DND-41 (cell line): ENCODE measurements at regions not wholly inside any gene's neighbourhood (a gene's known extent, or its start where the extent isn't known, plus 50 kb on each side); places are given as distances from the start of the nearest gene placed in this dataset.
"Not testable (repeated sequence)": the region's sequence is repeated elsewhere in the genome, so short reads cannot be mapped to it uniquely, and the experiment has no call there.

Source experiments
- ATAC-seq: fragments of 200-7000 bp; cut with Tn5 transposase; 3 replicates; pipeline ENCODE4 v1.9.1; 2021; ENCODE audit warnings: low read depth; ENCODE audit not compliant: insufficient read depth
- DNase-seq: peaks from one replicate; pipeline ENCODE4 v3.0.0-alpha.2; 2020
- H2AFZ ChIP-seq: 2 replicates; pipeline ENCODE4 v1.6.0; 2012; ENCODE audit warnings: low read depth, low read length
- H3K27ac ChIP-seq: 2 replicates; pipeline ENCODE4 v1.5.1; 2012; ENCODE audit warnings: low read length, inconsistent platforms
- H3K27me3 ChIP-seq: fragments of 200-600 bp; sonication (generic); 2 replicates; pipeline ENCODE4 v1.6.0; 2012; ENCODE audit warnings: low read length, mild to moderate bottlenecking, inconsistent platforms; ENCODE audit not compliant: insufficient read depth, poor library complexity
- H3K36me3 ChIP-seq: 2 replicates; pipeline ENCODE4 v1.5.1; 2012; ENCODE audit warnings: low read length, inconsistent platforms; ENCODE audit not compliant: insufficient read depth
- H3K4me1 ChIP-seq: 2 replicates; pipeline ENCODE4 v1.5.1; 2012; ENCODE audit warnings: mild to moderate bottlenecking, low read length; ENCODE audit not compliant: insufficient read depth
- H3K4me2 ChIP-seq: 2 replicates; pipeline ENCODE4 v1.6.0; 2012; ENCODE audit warnings: mild to moderate bottlenecking, moderate library complexity, low read length, inconsistent platforms; ENCODE audit not compliant: insufficient read depth
- H3K4me3 ChIP-seq, 2 experiments: fragments of 200-600 bp in 1 of 2; shearing (Covaris generic) in 1 of 2; 2 replicates each; pipeline ENCODE4 v1.5.1; 2012 to 2016; ENCODE audit warnings: inconsistent platforms in 2 of 2, low read length in 2 of 2, mild to moderate bottlenecking in 2 of 2, low read depth in 1 of 2, moderate library complexity in 1 of 2
- H3K79me2 ChIP-seq: 2 replicates; pipeline ENCODE4 v1.6.0; 2012; ENCODE audit warnings: low read length, inconsistent platforms; ENCODE audit not compliant: insufficient read depth
- H3K9ac ChIP-seq: 2 replicates; pipeline ENCODE4 v1.6.0; 2012; ENCODE audit warnings: low read depth, mild to moderate bottlenecking, inconsistent platforms, low read length, moderate library complexity
- H3K9me3 ChIP-seq: 2 replicates; pipeline ENCODE4 v1.5.1; 2012; ENCODE audit warnings: low read length, moderate library complexity, mild to moderate bottlenecking, inconsistent platforms; ENCODE audit not compliant: insufficient read depth, severe bottlenecking
- H4K20me1 ChIP-seq: 2 replicates; pipeline ENCODE4 v1.6.0; 2012; ENCODE audit warnings: low read length; ENCODE audit not compliant: insufficient read depth
- CTCF ChIP-seq: IDR thresholded peaks from 2 replicates; pipeline ENCODE4 v1.5.1; 2012; ENCODE audit warnings: borderline replicate concordance, low read length, moderate library complexity, mild to moderate bottlenecking; ENCODE audit not compliant: poor library complexity, severe bottlenecking; ENCODE audit errors: extremely low read depth
- EZH2 ChIP-seq: IDR thresholded peaks from 3 replicates; pipeline ENCODE4 v1.6.1; 2012; ENCODE audit warnings: borderline replicate concordance, low read depth, mild to moderate bottlenecking, moderate library complexity, low read length, inconsistent platforms; ENCODE audit not compliant: severe bottlenecking

- ATAC-seq, result no peak
- H2AFZ ChIP-seq, result no peak overlapping the region
These were observed 924.9 kb upstream of the FAM98A start for GRCh38 chr2:34523958-34524514.

GRCh38 chr2:34519659-34520058 lies 920.6 kb upstream of the FAM98A start:
- Histone ChIP-seq H3K9ac (no peak overlapping the region), H3K27ac (no peak overlapping the region), H3K79me2 (no peaks in the 10 kb centered on the region), H3K4me1 (no peaks in the 10 kb centered on the region), H3K9me3 (no peaks in the 10 kb centered on the region), H3K4me2 (no peak overlapping the region), H3K36me3 (no peaks in the 10 kb centered on the region), H3K27me3 (no peaks in the 10 kb centered on the region), H2AFZ (no peak overlapping the region), H3K4me3 (no peak overlapping the region), H4K20me1 (no peaks in the 10 kb centered on the region)
- DNase-seq, result no peak
- TF ChIP-seq CTCF (no peak), EZH2 (no peak)
- ATAC-seq, result no peak

More at GRCh38 chr2:34523958-34524514, 924.9 kb upstream of the FAM98A start:
- Histone ChIP-seq H3K9ac (no peak overlapping the region), H3K4me1 (no peaks in the 10 kb centered on the region), H3K27me3 (no peaks in the 10 kb centered on the region), H3K79me2 (no peaks in the 10 kb centered on the region), H3K36me3 (no peaks in the 10 kb centered on the region), H3K4me2 (no peak overlapping the region), H3K9me3 (no peaks in the 10 kb centered on the region), H3K4me3 (no peak overlapping the region), H4K20me1 (no peaks in the 10 kb centered on the region), H3K27ac (no peak overlapping the region)
- TF ChIP-seq CTCF, result no peak
- no peak for TF ChIP-seq EZH2
- DNase-seq, result no peak

GRCh38 chr2:34498561-34498960 lies 899.5 kb upstream of the FAM98A start:
- Histone ChIP-seq H3K4me2 (no peak overlapping the region), H3K36me3 (no peaks in the 10 kb centered on the region), H3K27me3 (no peaks in the 10 kb centered on the region), H3K27ac (no peak overlapping the region), H2AFZ (no peak overlapping the region), H3K4me3 (no peak overlapping the region), H3K79me2 (no peaks in the 10 kb centered on the region), H3K9me3 (no peaks in the 10 kb centered on the region), H3K9ac (no peak overlapping the region), H3K4me1 (no peaks in the 10 kb centered on the region), H4K20me1 (no peaks in the 10 kb centered on the region)
- ATAC-seq (no peak), DNase-seq (no peak)
- TF ChIP-seq CTCF, result no peak
- no peak for TF ChIP-seq EZH2

- H3K4me2 ChIP-seq, H3K27me3 ChIP-seq, DNase-seq, H3K9ac ChIP-seq, H3K27ac ChIP-seq, H2AFZ ChIP-seq, ATAC-seq, H3K9me3 ChIP-seq, H4K20me1 ChIP-seq, H3K4me1 ChIP-seq, H3K79me2 ChIP-seq, H3K4me3 ChIP-seq, H3K36me3 ChIP-seq: not testable (repeated sequence)
These were observed 895.1 kb upstream of the FAM98A start for GRCh38 chr2:34494192-34494591.
